ENCODE measurements at regions not wholly inside any gene's neighbourhood (a gene's known extent, or its start where the extent isn't known, plus 50 kb on each side); places are given as distances from the start of the nearest gene placed in this dataset.
A peak's percentile ranks its signal among the peaks of the same experiment; 100 is the strongest.
"Not testable (repeated sequence)": the region's sequence is repeated elsewhere in the genome, so short reads cannot be mapped to it uniquely, and the experiment has no call there.

DNA sequence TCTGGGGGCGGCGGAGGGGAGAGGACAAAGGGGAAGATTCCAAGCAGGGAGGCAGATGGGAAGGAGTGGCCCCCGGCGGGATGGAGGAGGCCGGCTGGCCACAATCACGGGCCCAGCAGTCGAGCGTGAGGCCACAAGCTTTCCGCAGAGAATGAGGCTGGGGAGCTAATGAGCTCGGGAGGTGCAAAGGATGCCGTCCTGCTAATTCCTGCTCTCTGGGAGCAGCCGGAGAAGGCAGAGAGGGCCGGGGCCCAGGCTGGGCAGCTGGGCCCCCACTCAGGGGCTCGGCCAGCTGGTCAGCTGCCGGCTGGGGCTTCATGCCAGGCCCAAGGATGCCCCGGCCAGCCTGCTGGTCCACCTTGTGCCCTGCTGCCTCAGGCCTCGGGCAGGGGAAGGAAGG is 98.1 kb upstream of the LHX5 start:
- no peak for DNase-seq (ENCODE audit: low spot score)

DNA sequence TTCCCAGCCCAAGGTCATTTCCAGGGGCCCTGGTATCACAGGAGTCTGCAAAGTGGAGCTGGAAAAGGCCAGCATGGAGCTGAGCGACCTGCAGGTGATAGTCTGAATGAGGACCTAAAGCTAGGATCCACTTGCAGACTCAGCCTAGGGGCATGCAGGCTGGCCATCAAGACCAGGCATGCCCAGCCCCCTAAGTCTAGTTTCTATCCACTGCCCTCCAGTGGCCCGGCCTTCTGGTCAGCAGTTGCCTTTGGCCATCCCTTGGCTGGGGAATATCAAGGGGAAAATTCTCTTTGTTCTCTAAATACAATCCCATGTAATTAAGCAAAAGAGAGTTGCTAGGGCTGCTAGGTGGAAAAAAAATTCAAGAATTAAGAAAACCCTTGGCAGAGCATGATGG is 96.3 kb upstream of the LHX5 start:
- no peak for DNase-seq (ENCODE audit: low spot score)

DNA sequence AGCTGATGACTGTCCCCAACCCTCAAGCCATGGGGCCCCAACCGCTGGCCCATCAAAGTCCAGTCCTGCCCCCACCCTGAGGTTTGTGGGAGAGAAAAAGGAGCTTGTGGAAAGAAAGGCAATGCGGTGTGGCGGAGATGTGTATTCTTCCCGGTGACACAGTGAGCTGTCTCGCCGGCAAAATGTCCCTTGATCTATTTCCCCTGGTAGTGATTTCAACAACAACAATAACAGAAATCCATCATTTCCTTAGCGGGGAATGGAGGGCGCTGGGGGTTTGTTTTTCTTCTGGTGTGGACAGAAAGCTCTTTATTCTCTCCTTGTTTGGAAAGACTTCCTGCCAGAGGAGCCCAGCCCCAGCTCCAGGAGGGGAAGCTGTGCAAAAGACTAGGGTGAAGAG is 93.7 kb upstream of the LHX5 start:
- DNase-seq (ENCODE audit: low spot score): no peak

DNA sequence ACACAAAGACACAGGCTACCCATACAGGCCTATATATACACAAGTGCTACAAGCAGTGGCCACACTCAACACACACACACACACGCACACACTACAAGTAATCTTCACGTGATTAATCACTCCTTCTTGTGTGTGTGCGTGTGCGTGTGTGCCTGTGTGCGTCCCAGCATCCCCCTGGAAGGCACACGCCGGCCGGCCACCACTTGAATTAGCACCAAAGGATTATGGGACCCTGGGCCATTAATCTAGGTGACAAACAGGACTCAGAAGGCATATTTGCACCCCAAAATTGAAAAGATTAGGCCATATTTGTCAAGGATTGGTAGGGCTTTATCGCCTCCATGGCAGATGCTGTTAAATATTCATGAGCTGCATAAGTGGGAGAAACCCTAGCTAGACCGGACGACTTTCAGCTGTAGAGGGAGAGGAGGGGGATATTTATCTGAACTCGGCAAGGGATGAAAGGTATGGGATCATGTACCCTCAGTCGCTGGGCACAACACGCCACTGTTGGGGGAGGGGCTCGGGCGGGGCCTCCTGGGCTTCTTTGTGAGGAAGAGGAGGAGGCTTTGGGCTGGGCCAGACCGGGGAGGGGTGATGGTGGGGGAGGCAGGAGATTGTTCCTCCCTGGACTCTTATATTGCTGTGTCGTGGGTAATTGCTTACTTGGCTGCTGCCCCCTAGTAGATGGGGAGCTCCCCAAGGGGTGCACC is 89.6 kb upstream of the LHX5 start:
- DNase-seq (ENCODE audit: low spot score): no peak

DNA sequence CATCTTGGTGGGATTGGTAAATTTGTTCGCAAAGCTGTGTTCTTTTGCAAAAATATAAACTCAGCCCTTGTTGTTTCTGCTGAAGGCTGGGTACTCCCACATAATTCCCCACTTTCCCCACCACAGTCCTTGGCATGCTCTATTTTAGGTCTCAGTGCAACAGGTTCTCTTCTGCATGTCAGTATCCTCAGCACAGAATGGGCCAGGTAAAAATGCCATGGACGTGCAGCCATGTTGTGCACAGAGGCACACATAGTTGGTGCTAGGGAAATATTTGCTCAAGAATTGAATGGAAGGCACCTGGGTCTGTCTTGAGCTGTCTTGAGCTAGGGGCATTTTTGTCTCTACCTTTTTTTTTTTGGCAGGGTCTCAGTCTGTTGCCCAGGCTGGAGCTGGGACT is 87.8 kb upstream of the LHX5 start:
- no peak for DNase-seq (ENCODE audit: low spot score)

DNA sequence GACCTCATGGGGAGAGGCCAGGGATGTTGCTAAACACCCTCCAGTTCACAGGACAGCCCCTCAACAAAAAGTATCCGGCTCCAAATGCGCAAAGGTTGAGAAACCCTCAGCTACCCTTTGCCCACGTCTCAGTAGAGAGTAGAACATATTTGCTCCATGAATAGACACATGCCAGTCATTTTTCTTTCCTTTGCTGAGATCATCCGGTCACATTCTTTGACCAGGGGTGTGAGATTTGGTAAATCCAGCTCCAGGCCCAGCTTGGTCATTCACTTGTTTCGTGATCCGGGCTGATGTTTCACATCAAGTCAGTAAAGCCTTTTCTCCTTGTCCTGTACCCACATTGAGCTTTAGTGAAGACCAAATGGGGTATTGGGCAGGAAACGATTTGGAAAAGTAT is 83.6 kb upstream of the LHX5 start:
- peak; percentile 32 for DNase-seq (ENCODE audit: low spot score)

DNA sequence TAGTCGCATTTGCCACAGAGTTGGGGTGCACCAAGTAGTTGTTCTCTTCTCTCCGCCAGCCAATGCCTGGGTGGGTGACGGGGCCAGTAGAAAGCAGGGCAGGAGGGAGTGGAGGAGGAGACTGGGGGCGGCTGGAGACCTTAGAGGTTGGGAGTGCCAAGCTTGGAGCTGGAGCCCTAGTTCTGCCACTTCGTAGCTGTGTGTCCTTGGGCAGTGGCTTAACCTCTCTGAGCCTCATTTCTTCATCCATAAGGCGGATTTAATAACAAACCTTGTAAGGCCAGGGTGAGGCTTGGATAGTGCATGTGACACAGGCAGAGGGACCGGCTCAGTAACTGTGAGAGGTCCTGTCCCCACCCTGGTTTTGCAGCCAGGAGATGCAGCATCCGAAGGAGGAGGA is 81.1 kb upstream of the LHX5 start:
- no peak for DNase-seq (ENCODE audit: low spot score)

DNA sequence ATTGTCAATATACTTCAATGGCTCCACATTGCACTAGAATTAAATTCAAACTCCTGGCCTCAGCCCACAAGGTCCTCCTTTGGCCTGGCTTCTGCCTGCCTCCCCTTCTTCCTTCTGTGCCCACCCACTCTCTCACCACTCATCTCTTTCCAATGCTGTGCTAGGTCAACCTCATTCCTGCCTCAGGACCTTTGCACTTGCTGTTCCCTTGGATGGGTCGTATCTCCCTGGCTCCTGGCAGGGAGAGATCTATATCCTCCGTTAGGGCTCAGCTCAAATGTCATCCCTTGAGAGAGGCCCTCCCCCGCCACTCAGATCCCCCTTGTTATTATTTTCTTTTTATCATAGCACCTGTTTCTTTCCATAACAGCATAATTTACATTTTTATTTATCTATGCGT is 79.9 kb upstream of the LHX5 start:
- no peak for DNase-seq (ENCODE audit: low spot score)

DNA sequence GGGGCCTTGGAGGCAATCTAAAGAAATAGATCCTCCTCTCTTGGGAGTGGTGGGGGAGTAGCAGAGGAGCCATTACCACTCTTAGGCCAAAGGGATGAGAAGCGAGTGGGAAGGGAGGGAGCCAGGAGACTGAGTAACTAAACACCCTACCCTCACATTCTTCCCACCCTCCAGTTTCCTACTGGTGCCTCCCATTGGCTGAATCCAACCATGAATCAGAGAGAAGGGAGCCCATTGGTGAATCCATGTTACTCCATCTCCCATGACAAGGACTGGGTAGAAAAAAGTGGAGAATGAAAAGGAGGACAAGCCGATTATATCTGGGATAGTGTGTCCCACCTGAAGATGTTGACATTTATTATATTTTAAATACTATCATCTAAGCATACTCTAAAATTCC is 76.8 kb upstream of the LHX5 start:
- DNase-seq (ENCODE audit: low spot score): no peak

DNA sequence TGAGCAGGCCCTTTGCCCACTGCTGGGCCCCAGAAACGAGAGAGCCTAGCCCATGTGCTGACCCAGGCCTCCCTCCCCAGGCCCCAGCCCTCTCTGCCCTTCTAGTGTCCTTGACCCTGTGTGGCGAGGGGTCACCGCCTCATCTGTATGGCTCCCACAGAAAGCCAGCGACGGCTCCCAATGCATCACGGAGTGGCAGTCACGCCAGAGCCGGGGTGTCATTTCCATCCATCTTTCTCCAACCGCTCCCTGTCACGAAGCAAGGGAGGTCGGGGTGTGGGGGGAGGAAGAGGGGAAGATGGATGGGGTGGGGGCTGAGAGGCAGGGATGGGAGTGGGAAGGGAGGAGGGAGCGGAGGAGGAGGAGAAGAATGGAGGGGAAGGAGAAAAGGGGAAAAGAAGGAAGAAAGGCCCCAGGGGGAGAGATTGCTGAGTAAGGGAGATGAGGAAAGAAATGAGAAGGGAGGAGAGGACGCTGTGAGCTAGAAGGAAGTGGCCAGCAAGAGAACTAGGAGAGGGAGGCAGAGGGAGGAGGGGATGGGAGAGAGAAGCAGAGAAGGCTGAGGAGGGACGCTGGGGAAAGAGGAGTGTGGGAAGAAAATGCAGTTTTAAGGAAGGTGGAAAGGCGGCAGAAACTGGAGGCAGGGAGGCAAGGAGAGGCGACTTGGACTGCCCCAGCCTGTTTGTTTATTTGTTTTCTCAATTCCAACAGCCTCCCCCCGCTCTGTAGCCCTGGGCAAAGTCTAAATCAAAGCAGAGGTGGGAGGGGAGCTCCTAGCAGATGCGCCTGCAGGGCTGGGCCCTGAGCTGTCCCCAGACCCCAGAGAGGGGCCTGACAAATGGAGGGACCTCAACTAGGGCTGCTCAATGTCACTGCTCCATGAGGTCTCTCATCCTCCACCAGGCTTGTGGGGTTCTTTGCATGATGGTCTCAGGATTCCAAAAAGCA is 75.5 kb upstream of the LHX5 start:
- DNase-seq (ENCODE audit: low spot score): no peak

DNA sequence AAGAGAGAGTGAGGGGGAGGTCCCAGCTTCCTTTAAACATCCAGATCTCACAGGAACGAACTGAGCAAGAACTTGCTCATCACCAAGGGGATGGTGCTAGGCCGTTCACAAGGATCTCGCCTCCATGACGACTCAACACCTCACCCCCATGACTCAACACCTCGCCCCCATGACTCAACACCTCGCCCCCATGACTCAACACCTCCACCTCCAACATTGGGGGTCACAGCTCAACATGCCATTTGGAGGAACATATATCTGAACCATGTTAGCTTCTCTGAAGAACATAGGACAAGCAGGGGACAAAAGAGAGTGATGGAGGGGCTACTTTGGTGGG is 66.0 kb upstream of the LHX5 start:
- DNase-seq (ENCODE audit: low spot score): peak; percentile 31

DNA sequence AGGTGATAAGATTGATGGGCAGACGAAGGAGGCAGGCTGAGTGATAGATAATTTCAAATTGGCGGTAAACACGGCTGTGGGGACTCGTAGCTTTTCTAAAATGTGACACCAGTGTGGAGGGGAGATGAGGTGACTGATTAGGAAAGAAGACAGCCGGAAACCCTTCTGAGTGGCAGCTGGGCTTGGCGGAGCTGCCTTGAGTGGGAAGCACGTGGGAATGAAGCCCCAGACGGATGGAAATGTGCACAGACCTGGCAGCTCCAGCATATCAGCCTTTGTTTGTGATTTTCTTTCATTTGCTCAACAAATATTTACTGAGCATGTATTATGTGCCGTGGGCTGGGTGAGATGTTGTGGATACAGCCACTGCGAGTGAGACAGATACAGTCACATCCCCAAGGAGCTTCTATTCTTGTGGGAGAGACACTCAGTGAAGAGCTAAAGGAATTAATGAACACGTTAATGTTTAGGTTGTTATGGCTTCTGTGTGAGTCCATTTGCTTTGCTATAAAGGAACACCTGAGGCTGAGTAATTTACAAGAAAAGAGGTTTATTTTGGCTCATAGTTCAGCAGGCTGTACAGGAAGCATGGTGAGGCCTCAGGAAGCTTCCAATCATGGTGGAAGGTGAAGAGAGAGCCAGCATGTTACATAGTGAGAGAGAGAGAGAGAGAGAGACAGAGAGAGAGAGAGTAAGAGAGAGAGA is 65.5 kb upstream of the LHX5 start:
- DNase-seq (ENCODE audit: low spot score): no peak

DNA sequence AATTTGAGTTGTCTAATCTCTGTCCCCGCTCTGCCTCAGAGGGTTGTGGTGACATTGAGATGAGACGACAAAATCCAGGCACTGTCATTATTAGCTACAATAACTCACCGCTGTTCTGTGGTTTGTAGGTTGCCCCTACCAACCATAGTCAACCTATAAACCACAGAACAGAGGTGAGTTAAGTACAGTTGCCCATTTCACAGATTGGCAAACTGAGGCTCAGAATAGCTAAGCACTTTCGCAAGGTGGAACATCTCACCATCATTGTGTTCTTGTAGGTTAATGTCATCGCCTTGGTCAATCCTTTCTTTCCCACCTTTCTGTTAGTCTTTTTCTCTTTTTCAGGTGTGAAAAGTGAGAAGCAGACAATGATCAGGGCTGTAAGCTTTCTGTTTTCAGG is 63.4 kb upstream of the LHX5 start:
- DNase-seq (ENCODE audit: low spot score): no peak

DNA sequence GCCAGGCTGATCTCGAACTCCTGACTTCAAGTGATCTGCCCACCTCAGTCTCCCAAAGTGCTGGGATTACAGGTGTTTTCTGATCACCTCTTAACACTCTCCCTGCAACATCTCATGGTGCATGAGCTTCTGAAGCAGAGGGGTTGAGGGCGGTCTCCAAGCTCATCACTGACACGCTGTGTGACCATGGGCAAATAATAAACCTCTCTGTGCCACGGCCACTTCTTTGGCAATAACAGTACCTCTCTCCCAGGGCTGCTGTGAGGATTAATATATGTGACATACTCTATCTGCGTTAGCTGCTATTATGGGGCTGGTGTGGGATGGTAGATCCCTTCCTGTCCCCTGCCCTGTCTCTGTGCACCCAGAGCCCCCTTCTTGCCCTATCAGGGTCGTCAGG is 62.9 kb upstream of the LHX5 start:
- DNase-seq (ENCODE audit: low spot score): no peak

DNA sequence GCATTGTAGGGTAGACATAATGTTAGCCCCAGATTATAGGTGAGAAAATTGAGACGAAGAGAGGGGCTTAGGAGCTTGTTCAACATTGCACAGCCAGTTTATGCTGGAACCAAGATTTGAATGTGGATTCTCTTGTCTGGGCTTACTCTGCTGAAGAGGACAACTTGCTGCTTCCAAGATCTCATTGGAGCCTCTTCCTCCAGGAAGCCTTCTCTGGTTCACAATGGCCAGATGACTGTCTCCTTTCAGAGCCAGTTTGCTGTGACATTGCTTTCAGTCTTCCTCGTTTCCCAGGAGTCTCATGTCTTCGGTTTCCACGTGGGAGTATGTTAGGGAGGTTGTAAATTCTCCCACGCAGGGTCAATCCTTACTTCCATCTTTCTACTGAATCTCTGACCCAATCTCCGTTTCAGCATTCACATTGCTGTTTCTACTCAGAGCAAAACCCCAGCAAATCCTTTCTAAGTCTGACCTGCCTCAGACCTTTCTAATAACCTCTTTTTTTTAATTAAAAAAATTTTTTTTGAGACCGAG is 62.2 kb upstream of the LHX5 start:
- no peak for DNase-seq (ENCODE audit: low spot score)

DNA sequence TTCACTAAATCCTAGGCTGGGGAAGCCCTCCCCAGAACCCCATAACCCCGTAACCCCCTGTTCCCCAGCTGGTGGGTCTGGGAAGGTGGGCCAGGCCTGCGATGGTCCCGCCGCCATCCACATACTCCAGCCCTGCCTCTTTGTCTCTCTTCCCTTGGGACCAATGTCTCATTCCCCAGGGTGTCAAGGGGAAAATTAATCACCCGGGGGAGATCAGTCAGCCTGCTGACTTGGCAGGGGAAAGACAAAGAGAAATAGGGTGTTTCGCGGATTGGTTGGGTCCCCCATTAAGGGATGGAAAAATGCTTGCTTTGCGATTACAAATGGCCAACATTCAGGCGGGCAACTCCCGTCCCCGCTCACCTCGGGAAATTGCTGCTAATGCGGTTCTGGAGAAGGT is 60.6 kb upstream of the LHX5 start:
- DNase-seq (ENCODE audit: low spot score): no peak

DNA sequence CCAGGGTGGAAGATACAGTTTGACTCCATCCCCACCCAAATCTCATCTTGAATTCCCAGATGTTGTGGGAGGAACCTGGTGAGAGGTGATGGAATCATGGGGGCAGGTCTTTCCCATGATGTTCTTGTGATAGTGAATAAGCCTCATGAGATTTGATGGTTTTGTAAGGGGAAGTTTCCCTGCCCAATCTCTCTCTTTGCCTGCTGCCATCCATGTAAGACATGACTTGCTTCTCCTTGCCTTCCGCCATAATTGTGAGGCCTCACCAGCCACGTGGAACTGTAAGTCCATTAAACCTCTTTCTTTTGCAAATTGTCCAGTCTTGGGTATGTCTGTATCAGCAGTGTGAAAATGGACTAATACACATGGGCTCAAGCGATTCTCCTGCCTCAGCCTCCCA is 59.4 kb upstream of the LHX5 start:
- DNase-seq (ENCODE audit: low spot score): not testable (repeated sequence)

DNA sequence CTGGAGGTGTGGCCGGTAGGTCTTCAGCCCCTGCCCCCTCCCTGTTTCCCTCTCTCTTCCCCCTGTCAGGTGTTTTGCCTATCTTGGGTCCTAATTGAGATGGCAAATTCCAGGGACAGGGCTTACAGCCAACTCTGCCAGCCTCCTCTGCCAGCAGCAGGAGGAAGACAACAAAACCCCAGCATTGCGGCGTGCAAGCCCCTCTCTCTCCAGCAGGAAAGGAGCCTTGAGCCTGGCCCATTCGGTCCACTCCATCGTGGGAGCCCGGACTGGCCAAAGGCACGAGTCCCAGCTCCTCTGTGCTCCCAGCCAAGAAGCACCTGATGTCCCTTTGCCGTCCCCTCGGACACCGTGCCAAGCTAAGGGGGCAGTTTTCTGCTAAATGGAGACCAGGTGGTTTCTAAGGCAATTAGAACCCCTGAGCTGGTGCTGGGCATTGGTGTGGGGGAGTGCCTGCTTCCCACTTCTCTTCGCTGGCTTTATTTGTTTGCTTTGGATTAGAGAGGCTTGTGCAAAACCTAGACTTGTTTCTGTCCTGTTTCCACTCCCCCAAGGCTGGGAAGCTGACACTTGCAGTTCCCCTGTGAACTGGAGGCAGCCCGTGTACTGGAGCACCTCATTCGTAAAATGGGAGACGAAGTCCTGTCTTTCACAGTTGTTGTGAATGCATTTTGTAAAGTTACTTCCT is 57.1 kb upstream of the LHX5 start:
- no peak for DNase-seq (ENCODE audit: low spot score)

DNA sequence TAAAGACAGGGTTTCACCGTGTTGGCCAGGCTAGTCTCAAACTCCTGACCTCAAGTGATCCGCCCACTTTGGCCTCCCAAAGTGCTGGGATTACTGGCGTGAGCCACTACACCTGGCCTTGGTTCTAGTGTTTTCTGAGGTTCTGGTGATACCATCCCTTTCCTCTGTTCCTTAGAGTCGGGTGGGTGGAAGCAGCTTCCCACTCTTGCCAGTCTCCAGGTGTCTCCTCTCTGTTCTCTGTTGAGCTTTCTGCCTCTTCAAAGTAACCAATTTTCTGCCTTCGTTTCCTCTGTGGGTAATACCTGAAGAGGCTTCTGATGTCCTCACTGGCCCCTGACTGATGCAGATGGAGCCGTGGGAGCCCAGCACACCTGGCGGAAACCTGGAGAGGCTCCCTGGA is 53.4 kb upstream of the LHX5 start:
- no peak for DNase-seq (ENCODE audit: low spot score)

DNA sequence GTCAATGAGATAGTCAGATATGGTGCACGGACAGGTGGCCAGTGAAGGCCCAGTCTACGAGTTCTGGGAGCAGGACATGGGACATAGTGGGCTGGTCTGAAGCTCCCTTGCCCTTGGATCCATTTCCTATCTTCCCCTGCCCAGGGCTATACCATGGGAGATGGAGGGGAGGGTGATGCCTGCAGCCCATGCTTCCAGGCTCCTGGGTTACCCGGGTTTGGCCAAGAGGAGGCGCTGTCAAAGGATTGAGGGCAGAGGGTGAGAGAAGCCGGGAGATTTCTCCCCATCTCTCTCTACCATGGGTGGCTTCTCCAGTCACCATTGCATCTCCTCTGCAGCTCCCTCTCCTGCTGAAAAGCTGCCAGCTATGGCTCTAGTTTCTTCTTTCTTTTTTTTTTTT is 52.8 kb upstream of the LHX5 start:
- no peak for DNase-seq (ENCODE audit: low spot score)

DNA sequence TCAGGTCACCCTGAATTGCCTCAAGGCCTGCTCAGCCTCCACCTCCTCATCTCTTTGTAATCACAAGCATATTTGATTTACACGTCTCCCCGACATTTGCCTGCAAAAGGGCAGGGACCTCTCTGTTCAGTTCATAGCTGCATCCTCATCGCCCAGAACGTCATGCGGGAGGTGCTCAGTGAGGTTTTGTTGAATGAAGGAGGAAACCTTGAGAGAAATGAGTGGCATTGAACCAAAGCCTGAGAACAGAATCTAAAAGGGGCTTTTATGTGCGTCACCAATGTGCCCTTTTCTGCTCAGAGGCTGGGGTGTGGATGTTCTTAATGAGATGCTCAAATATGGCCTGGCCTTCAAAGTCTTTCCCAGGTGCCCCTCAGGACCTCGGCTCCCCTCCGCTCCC is 50.0 kb upstream of the LHX5 start:
- no peak for DNase-seq (ENCODE audit: low spot score)

Measured in kidney tubule cell (primary cell).